LNCAP (cell line): ENCODE measurements at regions not wholly inside any gene's neighbourhood (a gene's known extent, or its start where the extent isn't known, plus 50 kb on each side); places are given as distances from the start of the nearest gene placed in this dataset.

ENCODE experiments used
- TF ChIP-seq, protein P1 (sequence below): fragments of 450-650 bp; IDR thresholded peaks from 2 replicates; pipeline ENCODE4 v1.5.1; 2017; ENCODE audit warnings: mild to moderate bottlenecking

DNA sequence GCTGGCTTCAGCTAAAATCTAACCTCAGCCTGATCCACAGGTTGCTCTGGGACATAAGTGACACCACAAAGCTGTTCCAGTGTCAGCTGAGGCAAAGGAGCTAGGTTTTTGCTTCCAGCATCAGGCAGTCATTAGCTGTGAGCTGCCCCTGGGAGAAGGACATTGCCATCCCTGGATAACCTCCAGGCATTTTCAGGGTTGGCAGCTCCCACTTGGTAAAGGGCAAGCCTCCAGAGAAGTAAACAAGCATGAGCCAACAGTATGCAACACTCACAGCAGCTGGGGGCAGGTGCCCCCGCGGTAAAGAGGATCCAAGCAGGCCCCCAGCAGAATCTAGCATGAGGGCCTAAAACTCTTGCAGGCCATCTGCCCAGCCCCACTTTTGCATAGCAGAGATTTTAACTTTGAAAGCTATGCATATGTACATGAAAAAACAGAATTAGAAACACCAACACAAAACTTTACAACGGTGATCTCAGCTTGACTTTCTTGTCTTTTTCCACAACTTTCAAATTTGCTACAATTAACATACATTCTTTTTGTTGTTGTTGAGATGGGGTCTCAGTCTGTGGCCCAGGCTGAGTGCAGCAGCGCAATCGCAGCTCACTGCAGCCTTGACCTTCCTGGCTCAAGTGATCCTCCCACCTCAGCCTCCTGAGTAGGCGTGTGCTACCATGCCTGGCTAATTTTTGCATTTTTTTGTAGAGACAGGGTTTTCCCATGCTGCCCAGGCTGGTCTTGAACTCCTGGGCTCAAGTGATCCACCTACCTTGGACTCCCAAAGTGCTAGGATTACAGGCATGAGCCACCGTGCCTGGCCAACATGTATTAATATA, 83.8 kb upstream of the TPM1 start:
- TF ChIP-seq, protein P1, sequence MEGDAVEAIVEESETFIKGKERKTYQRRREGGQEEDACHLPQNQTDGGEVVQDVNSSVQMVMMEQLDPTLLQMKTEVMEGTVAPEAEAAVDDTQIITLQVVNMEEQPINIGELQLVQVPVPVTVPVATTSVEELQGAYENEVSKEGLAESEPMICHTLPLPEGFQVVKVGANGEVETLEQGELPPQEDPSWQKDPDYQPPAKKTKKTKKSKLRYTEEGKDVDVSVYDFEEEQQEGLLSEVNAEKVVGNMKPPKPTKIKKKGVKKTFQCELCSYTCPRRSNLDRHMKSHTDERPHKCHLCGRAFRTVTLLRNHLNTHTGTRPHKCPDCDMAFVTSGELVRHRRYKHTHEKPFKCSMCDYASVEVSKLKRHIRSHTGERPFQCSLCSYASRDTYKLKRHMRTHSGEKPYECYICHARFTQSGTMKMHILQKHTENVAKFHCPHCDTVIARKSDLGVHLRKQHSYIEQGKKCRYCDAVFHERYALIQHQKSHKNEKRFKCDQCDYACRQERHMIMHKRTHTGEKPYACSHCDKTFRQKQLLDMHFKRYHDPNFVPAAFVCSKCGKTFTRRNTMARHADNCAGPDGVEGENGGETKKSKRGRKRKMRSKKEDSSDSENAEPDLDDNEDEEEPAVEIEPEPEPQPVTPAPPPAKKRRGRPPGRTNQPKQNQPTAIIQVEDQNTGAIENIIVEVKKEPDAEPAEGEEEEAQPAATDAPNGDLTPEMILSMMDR, result no peak

DNA sequence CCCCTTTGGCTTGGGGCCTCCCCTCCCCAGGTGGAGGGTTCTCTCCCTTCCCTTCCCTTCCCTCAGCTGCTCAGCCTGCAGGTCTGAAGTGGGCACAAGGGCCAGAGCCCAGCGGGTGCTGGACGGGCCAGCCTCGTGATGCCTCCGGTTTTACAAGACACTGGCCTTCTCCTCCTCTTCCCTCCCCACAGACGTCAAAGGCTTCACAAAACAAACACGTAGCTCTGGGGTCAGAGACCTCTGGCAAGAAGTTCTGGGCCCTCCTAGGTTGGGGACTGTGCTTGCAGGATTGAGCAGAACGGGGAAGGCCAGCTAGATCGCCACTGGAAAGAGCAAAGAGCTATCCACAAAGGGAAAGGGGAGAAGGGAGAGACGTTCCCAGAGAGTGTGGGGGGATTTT, 81.4 kb upstream of the TPM1 start:
- TF ChIP-seq, protein P1, result no peak

DNA sequence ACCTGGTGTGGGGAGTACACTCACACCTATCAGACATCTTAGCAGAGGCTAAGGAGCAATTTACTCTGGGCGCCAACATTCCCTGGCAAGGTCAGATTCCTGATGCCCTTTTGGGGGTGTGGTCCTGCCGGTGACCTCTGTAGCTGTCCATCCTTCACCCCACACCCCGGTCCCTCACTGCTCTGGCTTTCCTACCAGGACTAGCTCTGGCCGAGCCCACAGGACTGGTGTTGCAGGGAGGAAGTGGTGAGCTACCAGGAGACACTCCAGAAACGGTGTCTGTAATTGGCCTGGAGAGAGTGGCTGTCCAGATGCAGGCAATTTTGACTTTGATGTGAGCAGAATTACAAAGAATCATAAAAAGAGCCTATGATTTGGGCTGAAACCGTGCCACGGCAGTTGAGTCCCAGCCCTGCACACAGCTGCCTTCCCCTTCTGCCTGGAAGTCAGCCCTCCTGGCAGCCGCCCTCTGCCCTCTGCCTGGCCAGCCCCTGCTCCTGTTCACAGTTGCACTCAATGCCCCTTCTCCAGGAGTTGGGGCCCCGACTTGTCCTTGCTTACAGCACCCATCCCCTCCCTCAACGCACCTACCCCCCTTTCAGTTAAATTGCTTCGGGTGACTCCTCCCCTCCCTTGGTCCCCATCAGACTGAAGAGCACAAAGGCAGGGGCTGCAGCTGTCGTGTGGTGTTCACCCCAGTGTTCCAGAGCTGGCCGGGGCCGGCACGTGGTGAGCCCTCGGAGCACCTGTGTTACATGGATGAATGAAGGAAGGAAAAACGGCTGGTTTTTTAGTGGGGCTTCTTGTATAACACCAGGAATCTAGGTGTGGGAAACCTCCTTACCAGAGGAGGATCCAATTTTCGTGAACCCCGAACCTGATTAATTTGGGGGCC, 80.2 kb upstream of the TPM1 start:
- TF ChIP-seq, protein P1, result no peak

DNA sequence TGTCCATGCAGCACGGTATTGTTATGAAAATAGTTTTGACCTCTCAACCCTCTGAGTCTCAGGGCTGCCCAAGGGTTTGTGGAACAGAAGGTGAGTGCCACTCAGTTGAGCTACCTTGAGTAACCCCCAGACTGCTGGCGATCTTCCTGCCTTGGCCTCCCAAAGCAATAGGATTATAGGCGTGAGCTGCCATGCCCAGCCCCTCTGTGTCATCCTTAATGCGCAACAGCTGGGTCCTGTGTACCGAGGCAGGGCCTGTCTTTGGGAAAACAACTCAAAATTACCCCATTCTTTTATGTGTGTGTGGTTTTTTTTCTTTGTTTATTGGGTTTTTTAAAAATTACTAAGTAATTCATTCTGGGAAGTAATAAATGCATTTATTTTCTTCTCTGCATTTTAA, 78.3 kb upstream of the TPM1 start:
- TF ChIP-seq, protein P1, result no peak

DNA sequence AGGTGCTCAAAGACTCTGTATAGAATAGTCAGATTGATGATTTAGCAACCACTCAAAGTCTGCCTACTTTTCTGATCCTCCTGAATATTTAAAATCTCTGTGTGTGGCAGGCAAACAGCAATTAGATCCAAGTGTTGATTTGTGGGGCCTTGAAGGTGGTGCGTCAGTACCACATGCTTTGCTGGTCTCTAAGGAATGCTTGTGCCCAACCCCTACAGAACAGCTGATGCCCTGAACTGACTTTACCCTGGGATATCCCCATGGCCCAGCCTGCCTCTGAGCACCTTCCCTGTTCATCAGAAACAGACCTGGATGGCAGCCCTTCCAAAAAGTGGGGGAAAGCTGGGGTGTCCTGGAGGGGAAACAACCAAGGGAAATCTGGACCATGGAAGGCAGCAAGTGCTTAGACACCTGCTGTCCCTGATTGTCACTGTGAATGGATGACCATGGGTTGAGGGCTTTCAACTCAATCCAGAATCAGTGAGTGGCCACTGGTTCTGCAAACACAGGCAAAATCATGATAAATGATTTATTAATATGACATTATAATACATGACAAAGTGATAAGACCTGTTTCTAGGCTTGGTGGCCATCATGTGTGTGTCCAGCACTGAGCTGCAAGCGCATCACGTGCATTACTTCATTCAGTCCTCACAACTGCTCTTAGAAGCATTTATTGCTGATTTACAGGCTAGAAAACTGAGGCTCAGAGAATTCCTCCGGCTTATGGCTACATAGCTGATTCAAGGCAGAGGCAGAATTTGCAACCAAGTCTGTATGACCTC, 76.1 kb upstream of the TPM1 start:
- TF ChIP-seq, protein P1, result no peak

DNA sequence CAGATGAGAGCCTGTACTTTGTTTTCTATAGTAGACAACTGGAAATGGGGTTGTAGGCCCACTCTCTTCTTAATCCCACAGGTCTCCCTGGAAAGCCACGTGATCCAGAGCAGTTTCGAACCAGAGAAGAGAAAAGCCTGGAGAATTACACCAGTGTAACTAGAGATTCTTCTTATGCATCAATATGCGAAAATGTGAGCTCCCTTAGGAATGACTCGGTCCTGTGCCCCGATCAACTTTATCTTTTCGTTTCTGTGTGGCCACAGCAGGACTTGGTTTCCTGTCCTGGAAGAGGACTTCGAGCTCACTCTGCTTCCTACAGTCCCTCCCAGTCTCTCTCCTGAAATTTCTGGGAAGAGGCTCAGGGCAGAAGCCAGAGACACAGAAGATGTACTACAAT, 73.8 kb upstream of the TPM1 start:
- TF ChIP-seq, protein P1, result no peak

DNA sequence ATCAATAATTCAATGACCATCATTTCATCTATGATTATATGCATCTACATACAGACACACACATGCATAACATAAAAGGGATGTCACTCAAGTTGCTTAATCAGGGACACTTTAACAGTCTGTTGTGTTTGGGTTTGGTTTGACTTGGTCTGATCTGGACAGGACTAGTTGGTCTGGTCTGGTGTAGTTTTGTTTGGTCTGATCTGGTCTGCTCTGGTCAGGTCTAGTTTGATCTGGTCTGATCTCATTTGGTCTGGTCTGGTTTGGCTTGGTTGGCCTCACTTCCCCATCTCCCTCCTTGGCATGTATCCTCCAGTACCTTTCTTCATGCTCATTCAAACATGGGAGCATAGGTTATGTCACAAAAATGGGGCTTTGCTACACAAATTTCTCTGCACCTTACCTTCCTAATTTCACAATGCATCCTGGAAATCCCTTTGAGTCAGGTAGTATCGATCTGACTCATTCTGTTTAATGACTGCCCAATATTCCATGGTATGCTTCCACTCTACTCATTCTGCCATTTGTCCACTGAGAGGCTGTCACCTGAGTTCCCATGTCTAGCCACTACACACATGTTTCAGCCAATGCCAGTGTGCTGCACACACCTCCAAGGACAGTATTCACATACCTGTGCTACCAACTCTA, 73.0 kb upstream of the TPM1 start:
- TF ChIP-seq, protein P1, result no peak
